ENCODE measurements at regions not wholly inside any gene's neighbourhood (a gene's known extent, or its start where the extent isn't known, plus 50 kb on each side); places are given as distances from the start of the nearest gene placed in this dataset.
"Not testable (repeated sequence)": the region's sequence is repeated elsewhere in the genome, so short reads cannot be mapped to it uniquely, and the experiment has no call there.

DNA sequence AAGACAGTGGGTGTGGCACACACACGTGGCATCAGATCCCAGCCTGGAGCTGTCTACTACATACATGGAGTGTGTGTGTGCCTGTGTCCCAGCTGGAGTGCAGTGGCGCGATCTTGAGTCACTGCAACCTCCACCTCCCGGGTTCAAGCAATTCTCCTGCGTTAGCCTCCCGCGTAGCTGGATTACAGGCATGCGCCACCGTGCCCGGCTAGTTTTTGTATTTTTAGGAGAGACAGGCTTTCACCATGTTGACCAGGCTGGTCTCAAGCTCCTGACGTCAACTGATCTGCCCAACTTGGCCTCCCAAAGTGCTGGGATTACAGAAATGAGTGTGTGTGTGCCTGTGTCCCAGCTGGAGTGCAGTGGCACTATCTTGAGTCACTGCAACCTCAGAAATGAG is 108.8 kb downstream of the IL12A start:
- no peak for DNase-seq (ENCODE audit: low spot score)

DNA sequence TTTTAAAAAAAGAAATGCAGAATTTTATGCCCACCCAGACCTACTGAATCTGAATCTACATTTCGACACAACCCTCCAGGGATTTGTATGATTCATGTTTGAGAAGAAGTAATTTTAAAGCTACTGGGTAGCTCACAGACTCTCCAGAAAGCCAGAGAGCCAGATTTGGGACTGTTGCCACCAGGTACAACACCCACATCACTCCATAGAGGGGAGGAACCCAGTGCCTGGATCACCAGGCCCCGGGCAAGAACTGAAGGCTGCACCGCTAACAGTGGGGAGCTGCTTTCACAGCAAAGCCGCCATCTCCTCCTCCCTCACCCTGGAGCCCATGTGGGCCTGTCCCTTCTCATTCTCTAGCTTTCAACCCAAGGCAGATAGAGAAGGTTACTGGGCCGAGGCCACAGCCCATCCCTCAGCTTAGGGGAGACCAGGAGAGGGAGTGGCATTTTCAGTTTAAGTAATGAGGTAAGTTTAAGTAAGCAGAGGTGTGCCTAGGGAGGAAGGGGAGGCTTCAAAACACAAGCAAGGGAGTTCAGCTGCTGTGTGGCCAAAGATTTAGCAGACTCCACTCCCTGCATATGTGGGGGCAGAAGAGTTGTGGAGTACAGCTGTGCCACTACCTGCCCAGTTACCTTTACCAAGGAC is 109.8 kb downstream of the IL12A start:
- DNase-seq (ENCODE audit: low spot score), result no peak

DNA sequence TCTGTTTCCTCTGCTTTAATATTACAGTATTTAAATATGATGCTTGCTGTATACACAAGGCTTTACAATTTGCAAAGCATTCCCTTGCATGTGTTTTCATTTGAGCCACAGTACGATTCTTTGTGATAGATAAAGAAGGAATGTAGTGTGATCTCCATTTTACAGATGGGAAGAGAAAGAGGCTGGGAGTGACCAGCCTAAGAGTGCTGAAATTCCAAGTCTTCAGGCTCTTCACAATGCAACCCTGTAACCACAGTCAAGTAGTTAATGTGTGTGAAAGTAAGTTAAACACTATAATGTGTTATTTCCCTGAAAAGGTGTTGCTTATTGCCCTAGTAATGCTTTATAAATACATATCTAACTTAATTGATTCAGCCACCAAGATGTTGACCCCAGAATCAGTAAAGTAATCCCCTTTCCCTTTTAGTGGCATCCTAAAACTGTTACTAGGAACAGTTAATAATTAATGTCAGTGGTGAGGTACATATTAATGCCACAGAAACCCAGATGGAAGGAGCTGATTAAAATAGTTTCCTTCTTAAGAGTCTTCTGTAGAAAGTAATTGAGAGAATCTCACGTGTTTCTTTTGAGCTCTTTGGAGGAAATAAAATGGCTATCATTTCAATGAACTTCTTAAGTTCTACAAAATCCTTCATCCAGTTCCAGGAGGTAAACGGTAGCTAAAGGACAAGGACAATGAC is 110.4 kb downstream of the IL12A start:
- DNase-seq (ENCODE audit: low spot score), result no peak

DNA sequence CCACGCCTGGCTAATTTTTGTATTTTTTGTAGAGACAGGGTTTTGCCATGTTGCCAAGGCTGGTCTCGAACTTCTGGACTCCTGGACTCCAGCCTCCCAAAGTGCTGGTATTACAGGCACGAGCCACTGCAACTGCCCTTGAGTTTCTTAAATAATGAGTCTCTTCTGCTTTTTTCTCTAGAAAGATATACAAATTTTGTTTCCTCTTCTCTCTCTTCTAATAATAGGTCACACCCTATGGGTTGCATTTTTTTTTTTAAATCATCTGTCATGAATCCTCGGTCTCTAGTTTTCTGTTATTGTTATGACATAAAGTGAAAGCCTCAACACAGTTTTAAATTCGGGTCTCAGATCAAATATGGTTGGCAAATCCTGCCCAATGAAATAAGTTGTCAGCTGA is 111.2 kb downstream of the IL12A start:
- DNase-seq (ENCODE audit: low spot score), result no peak

DNA sequence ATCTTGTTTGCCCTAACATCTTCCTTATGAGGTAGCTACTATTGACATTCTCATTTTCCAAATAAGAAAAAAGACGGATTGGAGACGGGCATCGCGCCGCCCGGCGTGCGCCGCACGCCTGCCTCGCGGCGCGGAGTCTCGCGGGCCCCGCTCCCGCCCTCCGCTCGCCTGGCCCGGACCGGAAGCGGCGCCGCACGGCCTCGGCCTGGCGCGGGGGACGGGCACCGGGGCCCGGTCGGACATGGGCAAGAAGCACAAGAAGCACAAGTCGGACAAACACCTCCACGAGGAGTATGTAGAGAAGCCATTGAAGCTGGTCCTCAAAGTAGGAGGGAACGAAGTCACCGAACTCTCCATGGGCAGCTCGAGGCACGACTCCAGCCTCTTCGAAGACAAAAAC is 112.0 kb downstream of the IL12A start:
- no peak for DNase-seq (ENCODE audit: low spot score)

DNA sequence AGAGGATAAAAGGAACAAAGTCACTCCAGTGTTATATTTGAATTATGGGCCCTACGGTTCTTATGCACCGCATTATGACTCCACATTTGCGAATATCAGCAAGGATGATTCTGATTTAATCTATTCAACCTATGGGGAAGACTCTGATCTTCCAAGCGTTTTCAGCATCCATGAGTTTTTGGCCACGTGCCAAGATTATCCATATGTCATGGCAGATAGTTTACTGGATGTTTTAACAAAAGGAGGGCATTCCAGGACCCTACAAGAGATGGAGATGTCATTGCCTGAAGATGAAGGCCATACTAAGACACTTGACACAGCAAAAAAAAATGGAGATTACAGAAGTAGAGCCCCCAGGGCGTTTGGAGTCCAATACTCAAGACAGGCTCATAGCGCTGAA is 113.4 kb downstream of the IL12A start:
- not testable (repeated sequence) for DNase-seq (ENCODE audit: low spot score)

DNA sequence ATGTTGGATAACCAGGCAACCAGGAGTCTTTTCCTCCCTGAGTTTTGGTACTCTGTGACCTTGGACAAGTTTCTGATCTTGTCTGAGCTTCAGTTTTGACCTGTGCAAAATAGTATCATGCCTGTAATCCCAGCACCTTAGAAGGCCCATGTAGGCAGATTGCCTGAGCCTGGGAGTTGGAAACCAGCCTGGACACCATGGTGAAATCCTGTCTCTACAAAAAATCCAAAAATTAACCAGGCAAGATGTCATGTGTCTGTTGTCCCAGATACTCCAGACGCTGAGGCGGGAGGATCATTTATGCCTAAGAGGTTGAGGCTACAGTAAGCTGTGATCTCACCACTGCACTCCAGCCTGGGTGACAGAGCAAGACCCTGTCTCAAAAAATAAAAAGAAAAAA is 114.8 kb downstream of the IL12A start:
- DNase-seq (ENCODE audit: low spot score), result no peak

DNA sequence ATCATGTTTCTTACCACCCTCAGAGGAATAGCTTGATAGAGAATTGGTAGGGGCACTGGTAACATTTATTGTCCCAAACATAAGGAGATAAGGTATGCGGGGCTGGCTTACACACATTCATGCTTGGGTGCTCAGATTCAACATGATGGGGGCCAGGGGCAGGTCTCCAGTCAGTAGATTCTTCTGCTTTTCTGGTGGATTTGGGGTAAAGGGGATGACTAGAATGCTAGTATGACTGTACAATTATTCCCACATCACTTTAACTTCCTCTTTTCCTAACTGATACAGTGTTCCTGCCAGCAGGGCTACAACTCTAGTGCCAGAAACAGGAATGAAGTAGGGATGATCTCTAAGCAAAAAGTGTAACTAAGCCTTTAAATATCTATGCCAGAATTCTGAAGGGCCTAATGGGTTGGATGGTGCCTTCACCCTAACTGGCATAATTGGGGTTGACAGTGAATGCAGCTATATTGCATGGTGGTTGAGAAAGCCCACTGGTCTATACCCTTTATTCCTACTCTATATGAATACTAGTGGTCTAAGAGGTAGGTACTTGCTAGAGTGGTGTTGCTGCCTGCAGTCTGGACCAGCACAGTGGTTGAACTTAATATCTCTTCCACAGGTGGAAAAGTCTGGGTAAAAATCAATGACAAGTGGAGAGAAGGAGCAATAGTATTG is 117.4 kb downstream of the IL12A start:
- no peak for DNase-seq (ENCODE audit: low spot score)

DNA sequence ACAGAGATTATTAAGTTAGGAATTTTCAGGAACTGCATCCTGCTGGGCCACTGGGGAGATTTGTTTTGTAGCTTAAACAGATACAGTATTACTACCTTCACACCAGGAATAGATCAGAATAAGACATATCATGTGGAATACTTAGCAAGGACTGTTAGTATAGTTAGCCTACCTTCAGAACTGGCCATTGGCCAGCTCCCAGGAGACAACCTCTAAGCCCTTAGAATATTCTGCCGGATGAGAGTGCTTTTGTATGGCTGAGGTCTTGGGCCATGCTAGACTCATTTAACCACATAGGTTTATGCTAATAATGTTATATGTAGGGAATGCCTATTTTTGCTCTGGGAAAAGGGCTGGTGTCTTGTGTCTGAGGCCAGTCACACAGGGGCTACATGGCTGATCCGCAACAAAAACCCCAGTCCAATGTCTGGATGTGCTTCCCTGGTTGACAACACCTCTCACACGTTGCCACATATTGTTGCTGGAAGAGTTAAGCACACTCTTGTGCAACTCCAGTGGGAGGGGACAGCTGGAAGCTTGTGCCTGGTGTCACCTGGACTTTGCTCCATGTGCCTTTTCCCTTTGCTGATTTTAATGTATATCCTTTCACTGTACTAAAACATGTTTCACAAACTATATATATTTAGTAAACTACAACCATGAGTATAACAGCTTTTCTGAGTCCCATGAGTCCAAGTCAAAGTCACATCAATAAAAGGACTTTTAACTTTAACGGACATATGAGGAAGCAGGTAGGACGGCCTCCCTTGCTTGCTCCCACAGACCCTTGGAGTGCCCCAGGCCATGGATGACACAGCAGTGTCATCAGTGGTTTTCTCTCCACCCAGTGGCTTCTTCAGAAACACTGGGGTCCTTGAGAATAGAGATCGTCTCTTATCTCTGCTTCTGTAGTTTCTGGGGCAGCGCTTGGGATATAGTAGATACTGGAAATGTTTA is 118.0 kb upstream of the C3orf80 start:
- DNase-seq (ENCODE audit: low spot score), result no peak

DNA sequence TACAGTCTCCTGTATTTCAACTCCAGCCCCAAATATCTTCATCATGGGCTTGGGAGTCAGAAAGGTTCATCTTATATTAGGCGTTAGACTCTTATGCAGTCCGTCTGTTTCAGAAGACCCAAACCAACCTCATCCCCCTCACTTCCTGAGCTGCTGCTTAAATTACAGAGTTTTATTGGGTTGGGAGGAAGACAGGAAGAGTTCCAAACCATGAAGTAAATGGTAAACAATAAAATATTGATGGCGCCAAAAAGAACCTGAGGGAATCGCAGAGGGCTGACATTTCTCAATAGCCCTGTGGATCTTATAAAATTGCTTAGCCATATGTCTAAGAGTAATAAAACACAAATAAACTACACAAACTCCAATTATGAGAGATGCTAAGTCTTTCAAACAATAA is 116.9 kb upstream of the C3orf80 start:
- DNase-seq (ENCODE audit: low spot score), result no peak

DNA sequence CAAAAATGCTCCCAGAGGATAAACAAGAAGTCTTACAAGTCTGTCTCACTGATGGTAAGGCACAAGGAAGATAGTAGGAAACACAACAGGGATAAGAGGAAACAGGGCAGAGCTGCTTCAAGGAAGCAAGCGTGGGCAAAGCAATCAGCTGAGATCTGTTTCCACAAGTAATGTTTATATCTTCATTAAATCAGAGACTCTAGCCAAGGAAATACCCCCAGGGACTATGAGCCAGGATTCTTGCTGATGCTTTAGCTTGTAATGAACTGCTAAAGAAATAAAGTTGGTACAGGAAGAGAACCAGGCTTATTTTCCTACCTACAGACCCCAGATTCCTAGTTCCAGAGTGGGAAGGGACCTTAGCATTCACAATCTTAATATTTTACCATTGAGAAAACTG is 112.7 kb upstream of the C3orf80 start:
- no peak for DNase-seq (ENCODE audit: low spot score)

DNA sequence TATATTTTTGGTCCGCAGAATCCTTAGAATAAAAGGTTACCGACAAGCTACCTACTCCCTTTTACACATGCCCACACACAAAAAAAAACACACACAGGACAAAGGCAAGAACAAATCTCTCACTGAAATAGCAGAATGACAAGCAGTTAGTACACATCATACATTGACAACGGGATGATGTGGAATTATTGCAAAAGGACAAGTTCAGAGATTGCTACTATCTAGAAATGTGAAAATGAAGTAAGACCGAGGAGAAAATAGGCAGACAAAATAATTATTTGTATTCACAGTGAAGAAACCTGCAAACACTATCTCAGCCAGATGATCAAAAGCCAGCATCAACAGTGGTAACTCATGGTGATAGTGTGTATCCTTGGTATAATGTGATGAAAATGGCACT is 112.2 kb upstream of the C3orf80 start:
- no peak for DNase-seq (ENCODE audit: low spot score)

DNA sequence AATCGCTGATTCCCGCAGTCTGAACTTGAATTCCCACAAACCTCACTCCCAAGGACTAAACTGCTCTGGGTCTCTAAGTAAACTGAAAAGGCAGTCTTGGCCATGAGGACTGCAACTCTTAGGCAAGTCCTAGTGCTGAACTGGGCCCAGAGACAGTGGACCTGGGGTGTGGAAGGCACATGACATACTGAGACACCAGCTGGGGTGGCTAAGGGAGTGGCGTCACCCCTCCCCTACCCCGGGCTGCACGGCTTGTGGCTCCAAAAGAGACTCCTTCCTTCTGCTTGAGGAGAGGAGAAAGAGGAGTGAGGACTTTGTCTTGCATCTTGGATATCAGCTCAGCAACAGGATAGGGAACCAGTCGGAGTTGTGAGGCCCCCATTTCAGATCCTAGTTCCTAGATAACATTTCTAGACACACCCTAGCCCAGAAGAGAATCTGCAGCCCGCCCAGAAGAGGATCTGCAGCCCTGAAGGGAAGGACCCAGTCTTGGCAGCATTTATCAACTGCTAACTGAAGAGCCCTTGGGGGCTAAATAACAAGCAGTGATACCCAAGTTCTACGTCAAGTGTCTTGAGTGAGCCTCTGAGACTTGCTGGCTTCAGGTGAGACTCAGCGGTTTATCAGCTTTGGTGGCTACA is 110.7 kb upstream of the C3orf80 start:
- no peak for DNase-seq (ENCODE audit: low spot score)

DNA sequence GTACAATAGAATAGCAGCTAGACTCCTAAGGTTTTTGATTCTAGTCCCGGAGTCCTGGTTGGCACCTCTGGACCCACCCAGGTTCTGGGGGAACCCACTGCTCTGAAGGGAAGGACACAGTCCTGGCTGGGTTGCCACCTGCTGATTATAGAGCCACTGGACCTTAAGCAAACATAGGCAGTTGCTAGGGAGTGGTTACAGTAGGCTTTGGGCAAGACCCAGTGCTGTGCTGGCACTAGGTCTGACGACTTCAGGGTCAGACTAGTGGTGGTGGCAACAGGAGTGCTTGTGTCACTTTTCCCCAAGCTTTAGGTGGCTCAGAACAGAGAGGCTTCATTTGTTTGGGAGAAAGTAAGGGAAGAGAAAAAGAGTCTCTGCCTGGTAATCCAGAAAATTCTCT is 109.8 kb upstream of the C3orf80 start:
- no peak for DNase-seq (ENCODE audit: low spot score)

DNA sequence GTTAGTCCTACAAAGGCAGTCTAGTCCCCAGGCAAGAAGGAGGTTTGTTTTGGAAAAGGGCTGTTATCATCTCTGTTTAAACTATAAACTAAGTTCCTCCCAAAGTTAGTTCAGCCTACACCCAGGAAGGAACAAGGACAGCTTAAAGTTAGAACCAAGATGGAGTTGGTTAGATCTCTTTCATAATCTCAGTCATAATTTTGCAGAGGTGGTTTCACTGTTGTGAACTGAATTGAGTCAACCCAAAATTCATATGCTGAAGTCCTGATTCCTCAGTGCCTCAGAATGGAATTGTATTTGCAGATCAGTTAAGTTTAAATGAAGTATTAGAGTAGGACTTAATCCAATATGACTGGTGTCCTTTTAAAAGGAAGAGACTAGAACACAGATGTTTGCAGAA is 101.0 kb upstream of the C3orf80 start:
- DNase-seq (ENCODE audit: low spot score), result no peak

DNA sequence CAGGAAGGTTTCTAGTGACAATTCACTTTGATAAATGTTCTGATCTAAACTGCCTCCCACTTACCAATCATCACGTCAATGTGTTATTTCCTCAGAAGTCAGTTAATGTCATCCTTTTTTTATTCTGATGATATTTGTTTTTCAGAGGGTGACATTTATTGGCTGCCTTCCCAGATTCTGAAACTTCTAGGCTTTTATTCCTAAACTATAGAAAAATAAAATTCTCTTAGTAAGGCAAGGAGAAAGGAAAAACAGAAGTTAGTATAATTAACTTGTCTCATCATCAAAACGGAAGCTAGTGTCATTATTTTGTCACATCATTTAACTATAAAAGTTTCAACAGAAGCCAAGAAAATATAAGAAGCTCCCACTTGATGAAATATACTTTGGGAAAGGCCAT is 100.0 kb upstream of the C3orf80 start:
- no peak for DNase-seq (ENCODE audit: low spot score)

DNA sequence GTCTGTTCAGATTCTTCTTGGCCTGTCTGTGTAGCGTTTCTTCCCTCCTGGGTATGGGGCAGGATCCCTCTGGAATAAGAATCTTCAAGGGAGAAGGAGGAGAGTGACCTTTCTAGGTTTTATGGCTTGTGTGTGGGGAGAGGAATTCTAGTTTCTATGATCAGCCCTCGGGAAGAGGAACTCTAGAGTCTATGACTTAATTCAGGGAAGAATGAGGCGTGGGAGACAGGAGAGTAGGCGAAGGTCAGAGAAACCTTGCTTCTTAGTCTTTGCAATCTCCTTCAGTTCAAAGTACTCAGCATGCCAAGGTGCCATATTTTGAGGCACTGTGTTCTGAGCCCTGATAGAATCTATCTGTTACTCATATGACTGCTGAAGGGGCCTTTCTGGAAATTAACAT is 99.2 kb upstream of the C3orf80 start:
- DNase-seq (ENCODE audit: low spot score), result no peak

DNA sequence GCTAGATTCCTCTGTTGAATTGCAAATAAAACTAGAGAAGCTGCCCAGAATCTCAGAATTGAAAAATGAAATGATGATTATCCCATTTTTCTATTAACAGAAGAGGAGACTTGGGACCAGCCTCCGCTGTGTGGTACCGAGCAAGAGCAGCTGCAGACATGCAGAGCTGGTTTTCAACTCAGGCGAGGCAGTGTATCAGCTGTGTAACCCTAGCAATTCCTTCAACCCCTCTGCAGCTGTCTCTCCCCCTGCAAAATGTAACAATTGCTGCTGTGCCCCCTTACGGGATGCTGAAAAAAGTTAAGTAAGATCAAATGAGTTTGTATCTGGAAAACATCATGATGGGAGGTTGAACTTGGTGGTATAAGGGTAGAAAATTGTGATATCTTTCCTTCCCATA is 98.5 kb upstream of the C3orf80 start:
- no peak for DNase-seq (ENCODE audit: low spot score)

DNA sequence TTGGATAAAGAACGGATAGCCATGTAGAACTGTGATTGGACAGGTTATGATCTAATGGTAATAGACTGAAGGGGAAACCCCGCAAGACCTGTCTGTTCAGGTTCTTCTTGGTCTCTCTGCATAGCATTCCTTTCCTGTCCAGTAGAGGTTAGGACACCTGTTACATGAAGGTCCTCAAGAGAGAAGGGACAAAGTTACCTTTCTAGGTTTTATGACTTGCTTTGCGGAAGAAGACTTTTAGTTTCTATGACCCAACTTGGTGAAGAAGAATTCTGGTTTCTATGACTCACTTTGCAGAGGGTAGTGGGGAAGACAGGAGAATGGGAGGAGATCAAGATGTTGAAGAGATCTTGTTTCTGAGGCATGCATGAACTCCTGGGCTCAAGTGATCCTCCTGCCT is 97.9 kb upstream of the C3orf80 start:
- DNase-seq (ENCODE audit: low spot score), result no peak

DNA sequence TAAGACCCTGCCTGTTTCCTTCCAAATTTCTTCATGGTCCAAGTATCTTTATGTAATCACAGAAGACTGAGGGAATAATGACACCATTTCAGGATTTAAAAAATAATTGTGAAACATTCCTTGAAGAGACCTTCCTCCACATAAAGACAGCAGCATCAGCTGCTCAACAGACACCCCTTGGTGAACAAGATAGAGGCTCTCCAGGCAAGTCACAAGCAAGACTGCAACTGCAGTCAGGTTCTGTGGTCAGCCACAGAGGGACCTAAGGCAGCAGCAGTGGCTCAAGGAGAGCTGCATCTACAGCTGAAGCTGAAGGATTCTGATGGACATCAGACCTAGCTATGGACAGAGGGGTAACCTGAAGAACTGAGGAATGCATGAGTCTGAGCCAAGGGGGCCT is 97.2 kb upstream of the C3orf80 start:
- no peak for DNase-seq (ENCODE audit: low spot score)

DNA sequence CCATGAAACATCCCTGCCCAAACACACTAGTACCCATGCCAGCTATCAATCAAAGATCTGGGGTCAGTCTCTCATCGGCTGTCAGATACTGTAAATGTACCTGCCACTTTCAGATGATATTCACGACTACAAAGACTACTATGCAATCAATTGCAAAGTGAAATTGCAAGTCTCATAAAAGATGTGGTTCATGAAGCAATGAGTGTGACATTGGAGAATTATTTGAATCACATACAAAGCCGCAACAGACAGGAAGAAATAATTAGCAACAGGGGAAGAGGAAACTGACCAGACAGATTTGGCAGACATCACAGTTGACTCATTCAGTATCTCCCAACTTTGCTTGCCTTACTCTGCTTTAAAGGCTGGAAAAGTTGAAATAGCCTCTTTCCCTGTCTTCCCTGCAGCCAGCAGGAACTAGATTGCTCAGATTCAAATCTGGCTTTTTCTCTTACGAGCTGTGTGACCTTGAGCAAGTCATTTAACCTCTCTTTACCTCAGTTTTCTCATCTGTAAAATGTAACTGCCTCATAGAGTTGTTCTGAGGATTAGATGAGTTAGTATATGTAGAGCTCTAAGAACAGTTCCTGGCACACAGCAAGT is 95.7 kb upstream of the C3orf80 start:
- DNase-seq (ENCODE audit: low spot score), result peak; percentile 47

DNA sequence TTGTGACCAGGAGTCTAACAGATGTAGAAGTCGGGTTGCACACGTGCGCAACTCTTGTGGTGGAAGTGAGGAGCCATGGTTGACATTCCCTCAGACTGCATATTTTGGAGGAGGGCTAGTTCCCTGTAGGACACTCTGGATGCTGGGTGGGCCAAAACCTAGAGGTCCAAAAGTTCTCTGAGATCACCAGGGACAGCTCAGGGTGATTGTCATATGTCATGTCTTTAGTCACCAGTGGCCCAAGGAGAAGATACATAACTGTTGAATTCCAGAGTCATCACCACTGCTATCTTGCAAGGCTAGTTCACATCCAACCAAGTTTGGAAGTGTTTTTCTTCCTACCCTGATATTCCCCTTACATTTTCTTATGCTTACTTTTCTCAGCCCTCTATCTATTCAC is 95.2 kb upstream of the C3orf80 start:
- DNase-seq (ENCODE audit: low spot score), result no peak

All from activated CD4-positive, alpha-beta T cell treated with anti-CD3 and anti-CD28 coated beads, Interleukin-2, Interleukin-4, amounts not matched to agents 100 ng/mL and 50 ng/mL, durations not matched to agents 16 hours and 8 hours (primary cell).